Umbilical cord (tissue), 1 donor: ENCODE measurements at regions not wholly inside any gene's neighbourhood (a gene's known extent, or its start where the extent isn't known, plus 50 kb on each side); places are given as distances from the start of the nearest gene placed in this dataset.

Experiments
- DNase-seq: peaks from one replicate; pipeline ENCODE4 v3.0.0-alpha.2; 2015; ENCODE audit warnings: low spot score

GRCh38 chr16:50996166-50996829 is 154.8 kb downstream of the SALL1 start:
- no peak for DNase-seq

DNA sequence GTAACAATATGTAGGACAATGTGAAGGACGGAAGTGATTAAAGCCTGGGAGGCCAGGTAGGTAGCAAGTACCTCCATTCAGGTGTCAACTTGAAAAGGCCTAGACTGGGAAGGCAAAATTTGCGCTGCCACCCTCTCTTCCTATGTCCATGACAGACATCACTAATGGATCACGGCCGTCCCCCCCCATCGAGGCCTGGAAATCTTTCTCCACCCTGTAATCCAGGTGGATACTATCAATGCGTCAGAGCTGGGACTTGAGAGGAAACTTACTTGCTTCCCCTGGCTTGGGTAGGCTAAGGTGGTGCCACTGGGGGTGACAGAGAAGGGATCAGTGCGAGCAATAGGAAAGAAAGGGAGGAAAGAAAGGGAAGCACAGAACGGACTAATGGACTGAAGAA is 156.1 kb downstream of the SALL1 start:
- DNase-seq, result no peak

DNA sequence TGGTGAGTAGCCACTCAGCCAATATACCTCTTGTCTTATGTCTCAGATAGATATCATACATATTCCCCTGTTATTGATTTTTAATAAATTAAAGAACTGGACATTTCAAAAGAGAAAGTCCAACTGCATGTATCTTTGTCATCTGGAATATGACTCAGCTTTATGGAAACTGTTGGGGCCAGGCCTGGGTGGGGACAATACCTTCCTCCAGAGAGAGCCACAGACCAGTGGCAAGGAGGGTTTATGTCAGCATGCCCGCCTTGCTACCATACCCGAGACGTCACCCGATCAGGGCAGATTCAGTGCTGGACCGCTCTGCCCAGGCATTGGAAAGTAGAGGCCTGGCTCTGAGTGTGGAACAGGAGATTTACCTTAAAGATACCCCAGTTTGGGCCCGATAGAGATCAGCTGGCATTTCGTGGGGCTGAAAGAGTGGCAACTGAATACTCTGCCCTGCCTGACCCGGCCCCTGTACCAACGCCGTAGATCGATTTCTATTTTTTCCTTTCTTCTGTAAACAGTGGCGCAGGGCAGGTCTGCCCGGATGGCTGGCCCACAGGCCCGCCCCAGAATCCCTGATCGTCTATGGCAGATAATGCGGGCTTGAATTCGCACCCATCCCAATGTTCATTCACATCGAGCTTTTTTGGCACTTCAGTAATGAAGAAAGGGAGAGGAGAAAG is 158.6 kb downstream of the SALL1 start:
- DNase-seq, result no peak

DNA sequence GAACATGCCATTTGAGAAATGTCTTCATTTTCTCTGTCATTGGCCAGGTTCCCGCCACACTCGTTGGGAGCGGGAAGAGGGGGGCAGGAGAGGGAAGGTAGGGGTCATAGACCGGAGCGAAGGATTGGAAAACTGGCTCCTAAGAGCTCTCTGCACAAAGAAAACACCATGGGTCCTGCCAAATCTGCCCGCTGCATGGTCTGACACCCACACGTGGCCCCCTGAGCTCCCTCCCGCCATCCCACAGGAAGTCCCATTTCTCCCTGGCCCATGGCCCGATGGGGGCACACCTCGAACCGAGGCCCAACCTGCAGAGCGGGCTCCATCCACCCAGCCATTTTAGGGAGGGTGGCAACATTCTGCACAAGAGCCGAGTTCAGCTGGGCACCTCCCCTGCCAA is 159.6 kb downstream of the SALL1 start:
- DNase-seq, result no peak

DNA sequence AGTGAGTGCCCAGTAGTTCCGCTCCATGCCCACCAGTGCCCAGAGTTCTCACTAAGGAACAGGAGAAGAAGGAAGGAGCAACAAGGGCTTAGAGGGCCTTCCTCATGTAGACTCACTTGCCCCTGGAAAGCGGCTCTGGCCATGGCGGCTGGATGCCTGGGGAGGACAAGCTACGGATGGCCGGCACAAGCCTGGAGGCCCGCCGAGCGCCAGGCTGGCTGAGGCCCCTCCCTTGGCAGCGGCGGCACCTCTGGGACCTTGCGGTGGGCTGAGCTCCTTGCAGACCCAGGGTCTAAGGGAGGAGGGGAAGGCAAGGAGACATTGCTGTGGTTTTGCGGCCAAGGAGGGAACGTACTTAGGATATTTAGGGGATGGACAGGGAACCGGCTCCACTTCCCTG is 160.1 kb downstream of the SALL1 start:
- DNase-seq, result no peak

DNA sequence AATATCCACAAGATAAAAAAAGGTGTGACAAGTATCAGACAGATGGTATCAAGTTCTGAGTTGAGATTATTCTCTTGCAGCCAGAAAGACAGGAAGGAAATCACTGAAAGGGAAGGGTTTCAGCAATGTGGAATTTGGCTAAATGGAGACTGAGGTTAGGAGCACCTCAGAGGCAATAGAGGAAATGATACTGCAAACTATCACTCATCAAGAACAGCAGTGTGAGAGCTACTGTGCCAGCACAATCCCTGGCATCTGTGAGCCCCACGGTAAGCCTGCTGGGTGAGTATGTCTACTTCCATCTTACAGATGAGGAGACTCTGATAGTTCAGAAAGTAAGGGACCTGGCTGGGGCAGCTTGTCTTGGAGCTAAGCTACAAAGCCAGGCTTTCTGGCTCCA is 162.0 kb downstream of the SALL1 start:
- no peak for DNase-seq

DNA sequence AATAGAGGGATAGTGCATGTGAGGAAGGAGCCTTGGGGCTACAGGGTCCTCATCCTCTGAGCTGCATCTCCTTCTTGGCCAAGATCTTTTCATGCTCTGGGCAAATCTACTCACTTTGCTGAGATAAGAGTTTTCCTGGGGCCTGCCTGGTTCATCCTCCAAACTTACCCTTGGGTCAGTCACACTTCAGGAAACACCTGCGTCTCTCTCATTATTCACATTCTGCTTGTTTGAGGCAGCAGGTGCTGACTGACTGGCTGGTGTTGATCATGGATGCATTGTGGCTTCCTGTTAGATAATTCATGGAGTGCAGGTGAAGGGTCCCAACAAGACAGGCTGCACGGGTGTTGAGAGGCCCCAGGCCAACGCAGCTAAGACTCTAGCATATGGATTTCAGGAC is 162.6 kb downstream of the SALL1 start:
- no peak for DNase-seq

GRCh38 chr16:50986453-50986852 is 164.6 kb downstream of the SALL1 start:
- DNase-seq, result no peak

DNA sequence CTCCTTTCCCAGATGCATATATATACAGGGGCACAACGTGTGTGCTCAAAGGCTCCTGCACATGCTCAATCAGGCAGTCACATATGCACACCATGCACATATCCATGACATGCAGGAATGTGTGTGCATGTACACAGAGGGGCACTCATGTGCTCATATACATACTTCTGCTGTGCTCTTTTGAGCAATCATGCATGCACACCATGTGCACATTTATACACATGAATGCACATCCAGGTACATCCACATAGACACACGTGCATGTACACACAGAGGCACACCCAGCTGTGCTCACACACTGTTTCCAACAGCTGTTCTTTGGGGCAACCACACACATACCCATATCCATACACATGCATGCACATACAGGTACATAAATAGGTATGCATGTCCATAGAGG is 165.3 kb downstream of the SALL1 start:
- no peak for DNase-seq

DNA sequence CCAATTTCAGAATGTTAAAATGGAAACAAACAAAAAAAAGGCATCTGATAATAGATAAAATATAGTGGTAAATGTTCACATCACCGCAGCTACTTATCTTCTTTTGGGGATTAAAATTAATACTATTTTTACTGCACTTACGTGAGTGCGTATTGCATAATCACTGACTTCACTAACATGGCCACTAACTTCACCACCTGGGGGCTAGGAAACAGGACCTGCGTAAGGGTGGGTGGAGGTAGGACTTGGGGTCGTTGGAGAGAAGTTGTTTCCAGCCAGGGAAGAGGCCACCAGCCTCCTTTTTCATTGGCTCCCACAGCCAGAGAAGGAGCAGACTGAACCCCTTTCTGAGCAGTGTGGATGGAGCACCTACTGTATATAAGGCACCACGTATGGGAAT is 166.4 kb downstream of the SALL1 start:
- DNase-seq, result no peak

DNA sequence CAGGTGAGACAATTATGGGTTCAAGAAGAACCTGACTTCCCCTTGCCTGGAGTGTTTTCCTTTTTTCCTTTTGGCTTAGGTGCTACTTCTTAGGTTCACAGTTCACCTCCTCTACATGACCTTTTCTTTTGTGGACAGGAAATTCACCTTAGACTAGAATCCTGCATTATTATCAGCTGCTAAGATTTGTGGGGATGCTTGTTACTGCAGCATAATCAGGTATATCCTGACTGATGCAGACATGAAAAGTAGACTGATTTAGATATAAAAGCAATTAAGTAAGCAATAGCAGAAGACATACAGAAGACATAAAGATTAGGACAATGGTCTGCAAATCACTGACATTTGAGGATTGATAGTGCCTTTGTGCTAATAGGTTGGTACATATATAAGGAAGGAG is 168.3 kb downstream of the SALL1 start:
- no peak for DNase-seq

GRCh38 chr16:50981951-50982350 is 169.1 kb downstream of the SALL1 start:
- no peak for DNase-seq

- no peak for DNase-seq
These were observed 170.4 kb downstream of the SALL1 start for GRCh38 chr16:50980666-50981065.

DNA sequence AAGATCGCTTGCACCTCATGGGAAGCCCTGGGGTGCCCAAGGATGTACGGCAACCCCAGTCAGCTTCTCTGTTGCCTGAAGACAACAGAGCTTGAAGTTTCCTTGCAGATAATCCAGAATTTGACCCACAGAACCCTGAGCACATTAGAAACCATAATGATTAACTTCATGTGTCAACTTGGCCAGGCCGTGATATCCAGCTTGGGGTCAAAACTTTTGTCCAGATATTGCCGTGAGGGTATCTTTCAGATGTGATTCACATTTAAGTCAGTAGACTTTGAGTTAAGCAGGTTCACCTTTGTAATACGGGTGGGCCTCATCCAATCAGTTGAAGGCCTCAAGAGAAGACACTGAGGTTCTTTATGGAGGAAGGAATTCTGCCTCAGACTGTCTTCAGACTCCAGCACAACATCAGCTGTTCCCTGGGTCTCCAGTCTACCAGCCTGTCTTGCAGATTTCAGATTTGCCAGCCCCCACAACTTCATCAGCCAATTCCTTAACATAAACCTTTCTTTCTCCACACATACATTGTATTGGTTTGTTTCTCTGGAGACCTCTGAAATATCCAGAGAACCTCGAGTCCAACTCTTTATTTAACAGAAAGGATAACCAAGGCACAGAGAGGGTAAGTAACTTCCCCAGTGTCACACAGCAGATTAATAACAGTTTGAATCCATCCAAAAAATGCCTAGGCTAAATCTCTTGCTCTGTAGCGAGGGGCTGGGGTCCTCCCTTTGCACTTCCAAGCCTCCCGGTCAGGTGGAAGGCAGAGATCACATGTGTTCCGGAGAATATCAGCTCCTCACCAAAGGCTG is 171.1 kb downstream of the SALL1 start:
- DNase-seq, result no peak

DNA sequence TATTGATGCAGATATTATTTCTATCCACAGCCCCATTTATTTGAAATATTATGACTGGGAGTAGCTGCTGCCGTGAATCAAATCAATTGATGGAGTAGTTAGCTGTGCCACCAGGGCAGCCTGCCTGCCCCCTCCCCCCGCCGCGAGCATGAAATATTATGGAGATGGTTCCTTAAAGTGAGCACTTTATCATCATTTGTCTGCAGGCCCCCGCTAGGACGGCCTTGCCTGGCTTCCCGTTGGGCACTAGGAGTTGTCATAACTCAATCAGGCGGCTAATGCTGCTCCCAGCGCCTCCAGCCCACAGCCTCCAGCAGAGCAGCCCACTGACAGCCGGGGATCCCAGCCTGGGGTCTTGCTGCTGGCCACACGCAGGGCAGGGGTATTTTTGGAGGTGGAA is 173.9 kb downstream of the SALL1 start:
- no peak for DNase-seq

- DNase-seq, result no peak
These were observed 176.5 kb downstream of the SALL1 start for GRCh38 chr16:50974438-50975036.

DNA sequence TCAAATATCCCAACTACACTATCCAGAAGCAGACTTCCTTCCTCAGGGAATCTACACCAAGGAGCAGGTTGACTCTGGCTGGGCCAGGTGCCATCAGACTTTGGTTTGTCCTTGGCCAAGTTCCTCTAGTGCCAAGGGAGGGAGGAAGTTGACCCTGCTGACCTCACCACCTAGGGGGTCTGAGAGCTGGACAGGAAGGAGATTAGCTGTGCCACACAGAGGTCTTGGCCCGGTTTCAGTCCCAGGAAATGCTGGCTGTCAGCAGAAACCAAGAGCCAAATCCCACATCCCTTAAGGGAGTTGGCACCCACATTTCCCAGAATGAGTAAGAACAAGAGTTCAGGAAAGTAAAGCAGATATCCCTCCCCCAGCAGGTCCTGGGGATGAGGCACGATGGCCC is 178.2 kb downstream of the SALL1 start:
- no peak for DNase-seq

- no peak for DNase-seq
These were observed 180.8 kb downstream of the SALL1 start for GRCh38 chr16:50970281-50970680.

GRCh38 chr16:50967827-50968612 is 183.1 kb downstream of the SALL1 start:
- DNase-seq, result no peak

- DNase-seq, result no peak
These were observed 186.6 kb downstream of the SALL1 start for GRCh38 chr16:50964491-50964890.

- DNase-seq, result no peak
These were observed 189.1 kb downstream of the SALL1 start for GRCh38 chr16:50961952-50962351.
